GM12874 (cell line): ENCODE measurements at regions not wholly inside any gene's neighbourhood (a gene's known extent, or its start where the extent isn't known, plus 50 kb on each side); places are given as distances from the start of the nearest gene placed in this dataset.

Experiments used
- CTCF ChIP-seq: IDR thresholded peaks from 2 replicates; pipeline ENCODE4 v1.5.1; 2011; ENCODE audit warnings: low read depth, mild to moderate bottlenecking, control low read depth, low read length, moderate library complexity; ENCODE audit not compliant: insufficient read depth

DNA sequence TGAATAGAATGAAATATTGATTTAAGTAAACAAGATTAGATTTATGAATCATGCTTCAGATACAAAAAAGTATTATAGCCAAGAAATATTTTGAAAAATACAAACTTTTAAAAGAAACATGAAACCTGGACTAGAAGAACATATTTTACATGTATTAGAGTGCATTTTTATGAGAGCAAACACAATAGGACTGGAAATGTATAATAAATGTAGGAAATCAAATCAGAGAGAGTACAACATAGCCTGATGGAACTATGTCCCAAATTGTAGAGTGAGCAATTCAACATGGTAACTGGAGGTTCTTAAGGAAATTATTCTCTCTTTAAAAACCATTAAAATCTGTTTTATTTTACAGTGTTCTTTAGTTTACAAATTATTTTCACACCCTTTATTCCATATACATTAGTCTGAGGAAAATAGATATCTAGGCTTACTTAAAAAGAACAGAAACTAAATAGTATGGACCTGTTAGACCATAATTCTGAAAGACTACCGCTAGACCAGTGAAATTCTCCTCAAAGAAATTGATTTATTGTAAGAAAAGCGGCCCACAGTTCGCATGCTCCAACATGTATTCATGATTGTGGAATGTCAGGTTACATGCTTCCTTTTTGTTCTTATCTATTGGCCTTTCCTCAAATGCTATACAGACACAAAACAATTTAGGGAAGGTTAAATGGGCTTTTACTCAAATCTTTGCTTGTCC lies 1526.5 kb upstream of the SLC10A2 start:
- no peak for TF ChIP-seq CTCF

- no peak for TF ChIP-seq CTCF
Measured at GRCh38 chr13:104592127-104592526, 1525.9 kb upstream of the SLC10A2 start.

DNA sequence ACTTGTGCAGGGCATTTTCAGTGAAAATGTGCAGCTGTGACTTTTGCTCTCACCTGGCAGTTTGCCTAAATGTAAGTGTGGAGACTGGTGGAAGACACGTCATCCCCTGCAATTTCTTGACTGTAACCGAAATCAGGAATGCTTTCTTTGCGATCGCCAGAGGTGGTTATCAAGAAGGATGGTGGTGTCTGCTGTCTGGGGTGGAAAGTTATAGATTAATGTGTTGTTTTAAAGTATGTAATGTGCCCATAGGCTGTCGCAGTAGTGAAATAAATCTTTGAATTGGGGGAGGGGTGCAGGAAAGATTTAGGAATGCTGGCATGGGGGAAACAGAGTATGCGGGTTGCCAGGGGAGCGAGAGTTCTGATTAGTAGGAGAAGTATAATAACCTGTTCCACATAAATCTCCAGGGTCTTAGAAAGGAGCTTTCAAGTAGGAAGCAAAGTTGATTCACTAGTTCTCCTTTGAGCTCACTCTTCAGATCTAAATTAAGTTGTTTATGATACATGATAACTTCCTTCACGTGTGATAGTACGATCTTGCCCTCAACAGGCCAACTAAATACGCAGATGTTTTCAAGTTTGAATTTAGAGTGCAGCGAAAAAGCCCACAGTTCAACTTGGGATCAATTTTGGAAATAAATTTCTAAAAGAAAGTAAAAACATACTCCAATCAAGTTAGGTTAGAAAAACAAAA lies 1520.0 kb upstream of the SLC10A2 start:
- TF ChIP-seq CTCF = no peak

DNA sequence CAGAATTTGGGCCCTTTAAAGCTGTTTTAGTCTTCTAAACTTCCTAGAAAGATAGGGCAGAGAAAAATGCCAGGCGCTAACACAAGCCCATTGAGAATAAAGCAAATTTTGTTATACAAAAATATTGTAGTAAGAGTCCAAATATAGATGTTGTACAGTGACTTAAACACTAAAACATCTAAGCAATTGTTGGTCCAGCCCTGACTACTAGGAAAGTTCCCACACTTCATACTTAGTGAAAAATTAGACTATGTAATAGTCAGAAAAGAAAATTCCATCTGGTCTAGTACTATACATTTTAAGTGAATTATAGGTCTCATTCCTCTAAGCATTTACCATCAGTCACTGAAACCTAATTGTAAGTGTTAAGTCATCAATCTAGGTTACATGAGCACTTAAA lies 1518.3 kb upstream of the SLC10A2 start:
- TF ChIP-seq CTCF = no peak

- no peak for TF ChIP-seq CTCF
Measured at GRCh38 chr13:104580931-104581330, 1514.7 kb upstream of the SLC10A2 start.

- no peak for TF ChIP-seq CTCF
Measured at GRCh38 chr13:104577071-104577815, 1511.0 kb upstream of the SLC10A2 start.

- no peak for TF ChIP-seq CTCF
Measured at GRCh38 chr13:104571893-104572229, 1505.6 kb upstream of the SLC10A2 start.
